Fibroblast of the aortic adventitia (primary cell): ENCODE measurements at regions not wholly inside any gene's neighbourhood (a gene's known extent, or its start where the extent isn't known, plus 50 kb on each side); places are given as distances from the start of the nearest gene placed in this dataset.

ENCODE experiments used
- DNase-seq: peaks from one replicate; pipeline ENCODE4 v3.0.0-alpha.2; 2010; ENCODE audit warnings: low read depth
- H3K4me3 ChIP-seq: 2 replicates; pipeline ENCODE4 v1.5.1; 2011; ENCODE audit warnings: low read depth, mild to moderate bottlenecking, control low read depth, low read length, moderate library complexity
- CTCF ChIP-seq: IDR thresholded peaks from 2 replicates; pipeline ENCODE4 v1.5.1; 2011; ENCODE audit warnings: mild to moderate bottlenecking, low read length, control low read depth, inconsistent platforms; ENCODE audit not compliant: insufficient read depth

- no peak for TF ChIP-seq CTCF
- no peak for DNase-seq
Measured at GRCh38 chr14:42533476-42533875, 926.8 kb downstream of the LRFN5 start.

GRCh38 chr14:42532194-42532593 is 925.5 kb downstream of the LRFN5 start:
- no peak for DNase-seq
- TF ChIP-seq CTCF: no peak
- H3K4me3 ChIP-seq: no peak overlapping the region

More at GRCh38 chr14:42533476-42533875, 926.8 kb downstream of the LRFN5 start:
- no peak overlapping the region for H3K4me3 ChIP-seq

GRCh38 chr14:42527141-42527540 is 920.5 kb downstream of the LRFN5 start:
- TF ChIP-seq CTCF: no peak
- H3K4me3 ChIP-seq: no peak overlapping the region
- DNase-seq: no peak

DNA sequence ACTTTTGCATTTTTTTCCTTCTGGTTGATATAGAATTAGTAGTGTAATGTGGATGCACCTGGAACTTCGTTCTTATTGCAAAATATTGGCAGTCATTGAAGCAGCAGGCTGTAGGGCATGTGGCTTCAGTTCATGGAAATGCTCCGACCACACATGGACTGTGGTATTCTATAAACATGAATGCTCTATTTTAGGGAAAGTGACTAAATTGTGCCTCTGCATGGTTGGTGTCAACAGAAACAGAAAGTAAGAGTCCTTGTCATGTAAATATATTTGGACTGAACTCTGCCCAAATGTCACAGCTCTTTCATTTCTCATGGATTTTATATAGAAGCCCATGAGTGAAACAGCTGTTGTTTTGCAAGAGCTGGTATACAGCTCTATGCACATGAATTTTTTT is 917.0 kb downstream of the LRFN5 start:
- no peak for TF ChIP-seq CTCF
- no peak for DNase-seq
- no peak overlapping the region for H3K4me3 ChIP-seq

GRCh38 chr14:42517806-42518500 is 911.3 kb downstream of the LRFN5 start:
- TF ChIP-seq CTCF: no peak
- DNase-seq: no peak
- H3K4me3 ChIP-seq: no peak overlapping the region

DNA sequence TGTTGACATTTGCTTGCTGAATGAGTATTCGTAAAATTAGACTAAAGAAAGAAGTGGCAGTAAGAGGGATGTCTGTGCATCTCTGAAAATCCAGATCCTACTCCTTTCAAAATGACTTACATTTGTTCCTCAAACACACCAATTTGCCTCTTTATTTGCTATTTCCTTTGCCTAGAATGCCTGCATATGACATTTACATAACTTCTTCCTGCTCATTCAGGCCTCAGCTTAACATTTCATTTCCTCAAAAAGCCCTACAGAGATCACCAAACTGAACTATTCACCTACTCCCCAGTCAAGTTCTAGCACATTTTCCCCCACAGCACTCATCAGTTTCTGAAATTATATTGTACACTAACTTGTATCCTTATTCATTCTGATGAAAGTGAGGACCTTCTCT is 907.2 kb downstream of the LRFN5 start:
- no peak overlapping the region for H3K4me3 ChIP-seq
- TF ChIP-seq CTCF: no peak
- no peak for DNase-seq

DNA sequence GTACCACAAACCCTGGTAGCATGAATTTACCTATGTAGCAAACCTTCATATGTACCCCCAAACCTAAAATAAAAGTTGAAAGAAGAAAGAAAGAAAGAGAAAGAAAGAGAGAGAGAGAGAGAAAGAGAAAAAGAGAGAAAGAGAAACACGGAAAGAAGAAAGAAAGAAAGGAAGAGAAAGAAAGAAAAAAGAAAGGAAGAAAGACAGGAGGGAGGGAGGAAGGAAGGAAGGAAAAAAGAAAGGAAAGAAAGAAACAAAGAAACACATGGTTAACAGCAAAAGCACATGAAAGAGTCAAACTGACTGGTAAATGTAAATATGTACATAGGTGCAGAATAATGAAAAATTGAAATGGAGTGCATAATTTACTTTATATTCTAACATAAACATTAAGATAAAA is 903.4 kb downstream of the LRFN5 start:
- DNase-seq: no peak
- no peak overlapping the region for H3K4me3 ChIP-seq
- no peak for TF ChIP-seq CTCF
